GM23248 (cell line): ENCODE measurements at regions not wholly inside any gene's neighbourhood (a gene's known extent, or its start where the extent isn't known, plus 50 kb on each side); places are given as distances from the start of the nearest gene placed in this dataset.

Experiments used
- EZH2 ChIP-seq: fragments of 200-600 bp; sonication (generic); IDR thresholded peaks from 2 replicates; pipeline ENCODE4 v1.6.1; 2018; ENCODE audit warnings: antibody characterized with exemption, mild to moderate bottlenecking; ENCODE audit not compliant: insufficient read depth, poor library complexity, severe bottlenecking
- EZH2phosphoT487 ChIP-seq: fragments of 200-600 bp; sonication (generic); IDR thresholded peaks from 2 replicates; pipeline ENCODE4 v1.6.1; 2018; ENCODE audit warnings: antibody characterized with exemption, moderate library complexity, mild to moderate bottlenecking, low read depth; ENCODE audit not compliant: insufficient read depth

GRCh38 chr2:189997016-189997415, 65.5 kb downstream of the MSTN start:
- TF ChIP-seq EZH2phosphoT487 = no peak
- TF ChIP-seq EZH2 = no peak
